ENCODE measurements at regions not wholly inside any gene's neighbourhood (a gene's known extent, or its start where the extent isn't known, plus 50 kb on each side); places are given as distances from the start of the nearest gene placed in this dataset.
"Not testable (repeated sequence)": the region's sequence is repeated elsewhere in the genome, so short reads cannot be mapped to it uniquely, and the experiment has no call there.

DNA sequence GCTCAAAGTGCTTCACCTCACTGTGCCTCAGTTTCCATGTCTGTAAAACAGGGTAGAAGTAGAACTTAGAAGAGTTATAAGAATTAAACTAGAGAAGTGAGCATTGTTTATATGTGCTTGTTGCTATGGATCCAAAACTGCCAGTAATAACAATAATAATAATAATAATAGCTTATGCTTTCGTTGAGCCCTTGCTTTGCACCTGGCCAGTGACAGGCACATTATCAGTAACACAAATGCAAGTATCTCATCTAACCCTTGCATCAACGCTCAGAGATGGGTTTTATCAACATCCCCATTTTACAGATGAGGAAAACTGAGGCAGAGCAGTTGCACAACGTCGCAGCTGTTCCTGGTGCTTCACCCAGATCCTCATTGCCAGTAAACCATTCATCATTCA, 125.0 kb downstream of the NPIPA8 start:
- not testable (repeated sequence) for TF ChIP-seq CTCF, POLR2A (IDR thresholded peaks at IDR 0.05)
